HG02970 (cell line): ENCODE measurements at regions not wholly inside any gene's neighbourhood (a gene's known extent, or its start where the extent isn't known, plus 50 kb on each side); places are given as distances from the start of the nearest gene placed in this dataset.
"Not testable (repeated sequence)": the region's sequence is repeated elsewhere in the genome, so short reads cannot be mapped to it uniquely, and the experiment has no call there.

Experiments
- ATAC-seq: cut with Tn5 transposase; IDR thresholded peaks from one replicate; pipeline ENCODE4 v1.9.1; 2021; ENCODE audit warnings: mild to moderate bottlenecking, moderate library complexity, moderate number of reproducible peaks; ENCODE audit not compliant: unreplicated experiment, low FRiP score

DNA sequence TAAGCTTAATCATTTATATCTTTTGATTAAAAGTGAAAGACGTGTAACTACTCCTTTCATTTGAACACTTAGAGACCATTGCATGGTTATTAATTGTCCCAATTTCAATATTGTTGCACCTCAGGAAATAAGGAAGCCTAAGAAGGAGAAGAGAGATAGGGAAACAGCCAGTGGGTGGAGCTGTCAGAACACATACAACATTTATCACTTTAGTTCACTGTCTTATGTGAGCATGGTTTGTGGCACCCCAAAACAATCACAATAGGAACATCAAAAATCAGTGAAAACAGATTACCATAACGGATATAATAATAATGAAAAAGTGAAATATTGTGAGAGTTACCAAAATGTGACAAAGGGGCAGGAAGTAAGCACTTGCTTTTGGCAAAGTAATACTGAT is 689.9 kb downstream of the TTLL7 start:
- ATAC-seq = not testable (repeated sequence)

DNA sequence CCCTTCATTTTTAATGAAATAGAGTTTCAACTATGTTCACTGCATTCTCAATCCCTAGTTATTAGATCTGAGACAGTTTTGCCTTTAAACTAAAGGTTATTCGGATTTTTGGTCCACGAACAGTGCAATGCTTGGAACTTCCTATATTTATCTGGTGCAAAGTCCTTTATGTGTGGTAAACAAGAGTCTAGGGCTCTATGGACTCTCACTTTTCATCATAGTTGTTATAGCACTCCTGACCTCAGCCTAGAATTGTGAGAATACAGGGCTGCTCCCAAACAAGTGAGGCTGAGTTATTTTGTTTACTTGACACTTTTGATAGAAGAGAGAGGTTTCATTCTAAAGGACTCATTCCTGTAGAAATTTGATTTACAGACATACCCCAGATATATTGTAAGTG is 692.1 kb downstream of the TTLL7 start:
- not testable (repeated sequence) for ATAC-seq

DNA sequence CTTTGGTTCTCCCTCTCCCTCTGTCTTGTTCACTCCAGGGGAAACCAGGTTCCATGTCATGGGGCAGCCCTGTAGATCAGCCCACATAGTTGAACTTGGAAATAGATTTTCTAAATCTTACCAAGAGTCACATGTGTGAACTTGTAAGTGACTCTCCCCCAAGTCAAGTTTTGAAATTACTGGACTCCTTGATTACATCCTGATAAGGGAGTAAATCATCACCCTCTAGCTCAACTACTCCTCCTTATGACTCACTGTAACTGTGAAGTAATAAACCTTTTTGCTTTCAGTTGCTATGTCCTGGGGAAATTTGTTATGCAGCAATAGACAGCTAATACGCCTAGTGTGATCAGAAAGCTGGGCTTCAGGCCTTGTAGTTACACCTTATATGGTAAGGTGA is 703.3 kb downstream of the TTLL7 start:
- not testable (repeated sequence) for ATAC-seq

DNA sequence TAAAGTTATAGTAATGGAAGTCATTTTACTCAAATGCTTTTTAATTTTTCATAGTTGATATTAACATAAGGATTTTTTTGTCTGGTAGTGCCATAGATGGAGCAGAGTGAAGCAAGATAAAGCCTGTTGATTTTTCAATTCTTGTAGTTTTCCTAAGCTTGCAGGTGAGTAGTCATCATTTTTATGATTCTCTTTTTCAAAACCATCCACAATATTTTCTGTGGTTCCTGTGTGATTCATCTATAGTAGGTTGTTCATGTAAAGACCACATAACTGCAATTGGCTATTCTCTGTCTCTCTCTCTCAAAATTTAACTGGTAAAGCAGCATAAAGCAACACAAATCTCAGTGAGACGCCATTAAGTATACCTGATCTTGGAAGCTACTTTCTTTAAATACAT is 711.5 kb downstream of the TTLL7 start:
- not testable (repeated sequence) for ATAC-seq

DNA sequence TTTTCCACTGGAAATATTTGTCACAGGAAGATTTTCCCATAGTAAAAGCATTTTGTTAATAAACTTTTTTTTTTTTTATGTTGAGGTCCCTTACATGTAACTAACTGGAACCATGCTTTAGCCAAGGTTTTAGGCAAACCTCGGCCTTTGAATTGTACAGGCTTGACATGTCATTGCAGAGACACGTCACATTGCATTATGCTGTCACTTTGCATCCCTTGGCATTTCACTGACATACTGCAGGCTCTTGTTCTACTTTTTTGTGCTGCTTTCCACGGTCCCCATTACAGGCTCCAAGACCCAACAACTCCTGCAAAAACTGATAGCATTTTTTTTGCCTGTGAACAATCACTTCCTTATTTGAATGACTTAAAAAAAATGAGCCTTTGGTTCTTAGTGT is 724.3 kb downstream of the TTLL7 start:
- ATAC-seq = not testable (repeated sequence)

DNA sequence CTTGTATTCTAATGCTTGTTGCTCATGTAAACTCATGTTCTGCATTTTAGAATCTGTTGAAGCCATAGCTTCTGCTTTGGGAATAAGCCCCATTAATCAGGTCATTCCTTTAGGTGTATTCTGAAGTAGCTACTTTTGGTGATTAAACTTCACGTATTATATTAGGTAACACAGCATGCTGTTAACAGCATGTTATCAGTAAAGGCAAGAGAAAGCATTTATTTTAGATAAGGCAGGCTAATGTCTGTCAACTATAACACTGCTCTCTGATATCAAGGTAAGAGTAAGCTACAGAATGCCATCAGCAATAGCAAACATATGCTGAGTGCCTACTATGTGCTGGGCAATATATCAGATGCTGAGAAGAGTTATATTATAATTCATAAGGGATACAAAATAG is 726.4 kb downstream of the TTLL7 start:
- ATAC-seq = not testable (repeated sequence)

DNA sequence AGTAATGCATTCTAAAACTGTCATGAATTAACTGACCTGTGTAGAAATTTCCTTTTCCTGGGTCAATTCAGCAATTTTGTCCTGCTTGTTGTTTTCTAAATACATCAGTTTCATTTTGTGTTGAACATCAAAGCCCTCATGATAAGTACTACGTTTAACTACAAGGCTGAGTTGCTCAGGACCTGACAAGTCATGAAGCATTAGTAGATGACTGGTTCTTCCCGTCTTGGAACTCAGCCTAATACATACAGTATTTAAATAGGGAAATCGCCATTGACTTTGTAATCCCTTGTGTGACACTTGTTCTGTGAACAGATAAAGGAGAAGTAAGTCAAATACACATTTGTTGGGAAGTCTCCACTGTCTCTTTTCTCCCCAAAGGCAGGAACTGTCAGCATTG is 727.1 kb downstream of the TTLL7 start:
- ATAC-seq = not testable (repeated sequence)

DNA sequence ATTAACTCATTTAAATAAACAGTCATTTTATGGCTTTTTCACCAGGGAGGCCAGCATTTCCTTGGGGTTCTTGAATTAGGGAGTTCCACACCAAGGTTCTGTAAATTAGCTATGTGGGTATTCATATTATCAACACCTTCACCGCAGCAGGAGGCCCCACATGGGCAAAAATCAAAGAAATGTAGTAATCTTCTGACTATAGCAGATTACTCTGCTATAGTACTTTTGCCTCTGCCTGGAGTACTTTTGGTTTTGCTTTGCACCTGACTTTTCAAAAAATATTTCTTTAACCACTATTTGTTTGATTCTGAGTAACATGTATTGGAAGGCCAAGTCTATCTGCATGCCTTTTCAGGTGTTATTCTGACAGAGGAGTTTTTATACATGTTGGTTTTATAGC is 728.1 kb downstream of the TTLL7 start:
- ATAC-seq = not testable (repeated sequence)

DNA sequence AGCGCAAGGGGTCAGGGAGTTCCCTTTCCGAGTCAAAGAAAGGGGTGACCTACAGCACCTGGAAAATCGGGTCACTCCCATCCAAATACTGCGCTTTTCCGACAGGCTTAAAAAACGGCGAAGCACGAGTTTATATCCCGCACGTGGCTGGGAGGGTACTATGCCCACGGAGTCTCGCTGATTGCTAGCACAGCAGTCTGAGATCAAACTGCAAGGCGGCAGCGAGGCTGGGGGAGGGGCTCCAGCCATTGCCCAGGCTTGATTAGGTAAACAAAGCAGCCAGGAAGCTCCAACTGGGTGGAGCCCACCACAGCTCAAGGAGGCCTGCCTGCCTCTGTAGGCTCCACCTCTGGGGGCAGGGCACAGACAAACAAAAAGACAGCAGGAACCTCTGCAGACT is 735.1 kb downstream of the TTLL7 start:
- not testable (repeated sequence) for ATAC-seq

DNA sequence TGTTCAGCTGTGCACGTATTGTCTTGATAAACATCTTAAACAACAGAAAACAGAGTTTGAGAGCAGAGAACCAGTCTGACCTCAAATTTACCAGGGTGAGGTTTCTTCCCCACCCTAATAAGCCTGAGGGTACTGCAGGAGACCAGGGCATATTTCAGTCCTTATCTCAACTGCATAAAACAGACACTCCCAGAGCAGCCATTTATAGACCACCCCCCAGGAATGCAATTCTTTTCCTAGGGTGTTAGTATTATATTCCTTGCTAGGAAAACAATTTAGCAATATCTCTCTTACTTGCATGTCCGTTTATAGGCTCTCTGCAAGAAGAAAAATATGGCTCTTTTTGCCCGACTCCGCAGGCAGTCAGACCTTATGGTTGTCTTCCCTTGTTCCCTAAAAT is 747.2 kb downstream of the TTLL7 start:
- not testable (repeated sequence) for ATAC-seq

DNA sequence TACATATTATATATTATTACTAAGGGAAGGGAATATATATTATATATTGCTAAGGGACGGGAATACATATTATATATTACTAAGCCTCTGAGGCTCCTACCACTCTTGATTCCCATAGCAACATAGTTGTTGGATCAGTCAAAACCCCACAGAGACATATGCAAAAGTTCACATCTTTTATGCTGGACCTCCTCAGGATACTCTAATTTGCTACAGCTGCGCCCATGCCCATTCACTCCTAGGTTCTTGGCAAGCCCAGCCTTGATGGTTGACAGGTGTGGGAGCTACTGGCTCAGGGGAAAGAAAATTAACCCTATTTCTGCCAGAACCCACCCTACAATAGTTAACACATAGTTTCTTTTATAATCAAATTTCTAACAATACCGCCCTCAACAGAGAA is 752.2 kb downstream of the TTLL7 start:
- not testable (repeated sequence) for ATAC-seq

DNA sequence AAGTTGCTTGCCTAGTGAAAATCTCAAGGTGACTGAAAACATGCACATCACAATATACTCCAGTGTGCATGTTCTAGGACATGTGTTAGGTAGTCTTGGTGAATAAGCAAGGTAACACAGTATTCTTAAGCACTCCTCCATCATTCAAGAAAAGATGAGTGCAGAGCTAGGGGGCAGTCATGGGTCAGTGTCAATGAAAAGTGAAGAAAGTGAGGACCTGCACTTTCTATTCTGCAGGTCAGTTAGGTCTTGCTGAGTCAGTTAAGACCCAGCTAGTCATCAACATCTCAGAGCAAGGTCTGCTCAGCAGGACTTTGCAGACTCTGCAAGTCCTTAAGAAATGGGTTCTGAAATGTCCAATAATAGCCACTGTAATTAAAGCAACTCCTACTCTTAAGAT is 754.1 kb downstream of the TTLL7 start:
- not testable (repeated sequence) for ATAC-seq

DNA sequence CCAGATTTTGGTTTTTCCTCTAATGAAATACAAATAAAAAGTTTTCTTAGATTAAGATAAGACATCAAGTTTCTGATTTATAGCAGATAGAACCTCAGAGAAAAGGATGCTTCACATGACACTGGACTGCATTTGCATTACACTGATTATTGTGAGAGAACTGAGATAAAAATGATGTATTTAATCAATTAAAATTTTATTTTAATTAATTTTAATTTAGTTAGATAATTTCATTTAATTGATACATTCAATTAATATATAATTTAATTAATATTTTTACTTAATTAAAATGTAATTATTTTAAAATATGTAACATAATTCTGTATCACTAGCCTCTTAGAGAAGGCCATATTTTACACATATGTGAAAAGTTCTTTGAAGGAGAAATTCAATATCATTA is 759.4 kb downstream of the TTLL7 start:
- ATAC-seq = not testable (repeated sequence)

DNA sequence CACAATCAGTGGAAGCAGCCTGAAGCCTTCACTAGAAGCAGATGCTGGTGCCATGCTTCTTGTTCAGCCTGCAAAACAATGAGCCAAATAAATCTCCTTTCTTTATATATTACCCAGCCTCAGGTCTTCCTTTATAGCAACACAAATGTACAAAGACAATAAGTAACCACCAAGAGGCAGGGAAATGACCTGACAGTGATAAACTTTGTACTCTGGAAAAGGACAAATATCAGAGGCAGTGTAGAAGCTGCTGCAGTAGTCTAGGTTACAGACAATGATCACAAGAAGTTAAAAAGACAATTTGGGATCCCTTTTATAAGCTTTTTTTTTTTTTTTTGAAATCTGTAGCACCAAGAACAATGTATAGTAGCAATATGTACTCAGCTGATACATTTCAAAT is 760.3 kb downstream of the TTLL7 start:
- ATAC-seq = not testable (repeated sequence)

DNA sequence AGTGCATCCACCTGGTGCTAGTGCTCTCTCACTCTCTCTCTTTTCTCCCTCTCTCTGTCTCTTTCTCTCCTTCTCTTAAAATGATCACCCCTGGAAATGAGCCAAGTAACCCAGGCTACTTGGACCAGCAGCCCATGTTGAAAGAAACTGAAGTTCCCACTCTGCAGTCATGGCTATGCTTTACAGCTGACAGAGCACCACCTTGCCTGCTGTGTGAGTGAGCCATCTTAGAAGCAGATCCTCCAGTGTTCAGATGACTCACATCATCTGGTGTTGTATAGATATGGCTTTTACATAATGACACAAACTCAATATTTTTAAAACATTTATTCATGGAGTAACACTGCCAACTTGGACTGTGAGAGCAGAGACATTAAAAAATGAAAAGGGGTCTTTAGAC is 779.1 kb downstream of the TTLL7 start:
- not testable (repeated sequence) for ATAC-seq

DNA sequence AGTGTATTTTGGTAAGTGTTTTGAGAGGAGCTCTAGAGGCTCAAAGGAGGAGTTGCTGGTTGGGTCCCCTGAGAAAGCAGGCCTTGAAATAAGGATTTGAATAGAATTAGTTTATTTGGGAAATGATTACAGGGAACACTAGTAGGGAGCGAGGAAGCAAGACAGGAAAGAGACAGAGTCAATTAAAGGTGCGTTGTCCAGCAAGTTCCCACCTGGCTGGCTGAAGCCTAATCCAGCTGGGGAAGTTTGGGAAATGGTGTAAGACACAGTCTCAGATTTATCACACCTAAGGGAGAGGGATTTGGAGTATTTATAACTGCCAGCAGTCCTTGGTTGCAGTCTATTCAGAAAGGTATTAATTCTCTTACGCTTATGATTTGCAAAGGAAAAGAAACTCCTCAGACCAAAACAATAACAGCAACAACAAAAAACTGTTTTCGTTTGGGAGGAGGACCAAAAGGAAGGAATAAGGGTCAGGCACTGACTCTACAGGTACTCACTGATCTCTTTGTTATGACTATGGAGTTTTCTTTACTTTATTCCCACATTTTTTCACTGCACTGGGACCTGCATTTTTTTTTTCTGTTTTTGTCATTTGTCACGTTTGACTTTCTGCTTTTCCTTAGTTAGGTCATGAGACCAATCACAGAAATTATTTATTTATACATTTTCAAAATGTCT is 780.8 kb downstream of the TTLL7 start:
- ATAC-seq = not testable (repeated sequence)

DNA sequence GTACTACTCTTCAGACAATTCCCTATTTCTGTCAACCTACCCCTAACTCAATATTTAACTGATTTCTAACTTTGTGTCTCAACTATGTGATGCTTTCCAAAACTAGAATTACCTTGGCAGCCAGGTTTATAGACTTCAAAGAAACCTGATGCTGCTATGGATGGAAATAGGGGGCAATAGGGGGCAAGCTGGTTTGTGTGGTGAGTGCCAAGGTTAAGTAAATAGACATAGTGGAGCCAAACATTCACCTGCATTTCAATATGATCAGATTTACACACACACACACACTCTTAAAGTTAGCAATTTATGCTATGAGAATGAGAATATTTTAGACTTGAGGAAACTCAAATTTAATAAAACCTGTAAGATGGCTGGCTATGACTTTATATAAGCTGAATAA is 784.6 kb downstream of the TTLL7 start:
- not testable (repeated sequence) for ATAC-seq

DNA sequence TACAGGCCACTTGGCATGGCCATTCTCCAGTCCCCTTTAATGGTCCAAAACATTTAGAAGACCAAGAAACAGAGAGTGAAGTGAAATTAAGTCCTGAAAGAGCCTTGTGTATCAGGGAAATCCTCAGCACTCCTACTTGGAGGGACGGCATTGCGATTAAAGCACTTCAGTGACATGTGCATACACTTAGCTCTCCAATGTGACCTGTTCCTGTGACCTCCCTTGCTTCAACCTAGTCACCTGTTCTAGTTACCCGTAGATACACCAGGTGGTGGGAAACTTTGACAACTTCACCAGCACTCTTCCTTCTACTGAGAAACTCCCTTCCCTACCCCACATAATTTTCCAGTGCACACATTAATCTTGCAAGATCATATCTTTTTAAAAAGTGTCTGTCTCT is 785.3 kb downstream of the TTLL7 start:
- not testable (repeated sequence) for ATAC-seq

DNA sequence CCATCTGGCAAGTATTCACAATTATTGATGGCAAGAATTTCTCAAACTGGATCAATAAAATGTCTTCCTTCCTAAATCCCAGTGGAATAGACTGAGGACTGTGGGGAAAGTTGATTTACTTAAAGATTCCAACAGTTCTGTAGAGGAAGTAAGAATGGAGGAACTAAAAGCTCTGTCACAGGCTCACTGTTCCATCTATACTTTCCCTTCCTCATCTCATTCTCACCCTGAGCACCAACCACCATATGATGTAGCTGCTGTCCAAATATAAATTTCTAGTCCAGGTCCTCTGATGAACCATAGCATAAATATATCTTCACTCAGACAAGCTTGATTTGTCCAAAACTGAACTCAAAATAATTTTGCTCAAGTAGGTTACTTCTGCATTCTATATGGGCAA is 786.9 kb downstream of the TTLL7 start:
- not testable (repeated sequence) for ATAC-seq

DNA sequence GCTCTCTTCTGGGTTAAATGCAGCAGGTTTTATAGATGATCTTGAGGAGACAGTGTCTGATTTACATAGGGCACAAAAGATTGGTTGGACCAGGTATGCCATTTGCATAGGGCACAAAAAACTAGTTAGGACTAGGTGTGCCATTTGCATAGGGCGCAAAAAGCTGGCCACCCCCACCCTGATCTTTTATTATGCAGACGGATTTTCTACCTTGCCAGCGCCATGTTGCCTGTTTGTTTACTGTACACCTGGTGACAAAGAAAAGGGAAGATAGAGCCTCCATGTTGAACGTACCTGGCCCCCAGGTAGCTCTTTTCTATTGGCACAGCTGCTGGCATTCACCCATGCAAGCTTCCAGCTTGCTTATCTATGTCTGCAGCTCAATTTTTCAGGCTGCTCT is 790.4 kb downstream of the TTLL7 start:
- ATAC-seq = not testable (repeated sequence)

DNA sequence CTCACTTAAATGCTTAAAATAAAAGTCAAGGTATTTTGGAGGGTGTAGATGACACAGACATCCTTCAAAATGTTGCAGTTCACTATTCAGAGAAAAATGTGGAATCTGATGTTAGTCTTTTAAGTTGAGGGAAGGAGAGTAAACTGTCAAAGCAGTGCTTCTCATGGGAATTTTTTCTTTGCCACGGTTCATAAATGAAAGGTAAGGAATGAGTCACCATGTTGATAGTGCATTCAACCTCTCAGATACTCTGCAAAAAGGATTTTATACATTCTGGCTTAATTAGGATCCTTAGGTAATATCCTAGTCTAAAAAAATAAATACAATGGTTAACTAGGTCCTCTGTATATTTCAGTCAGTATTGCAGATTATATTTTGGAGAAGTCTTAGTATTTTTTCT is 804.3 kb downstream of the TTLL7 start:
- not testable (repeated sequence) for ATAC-seq

DNA sequence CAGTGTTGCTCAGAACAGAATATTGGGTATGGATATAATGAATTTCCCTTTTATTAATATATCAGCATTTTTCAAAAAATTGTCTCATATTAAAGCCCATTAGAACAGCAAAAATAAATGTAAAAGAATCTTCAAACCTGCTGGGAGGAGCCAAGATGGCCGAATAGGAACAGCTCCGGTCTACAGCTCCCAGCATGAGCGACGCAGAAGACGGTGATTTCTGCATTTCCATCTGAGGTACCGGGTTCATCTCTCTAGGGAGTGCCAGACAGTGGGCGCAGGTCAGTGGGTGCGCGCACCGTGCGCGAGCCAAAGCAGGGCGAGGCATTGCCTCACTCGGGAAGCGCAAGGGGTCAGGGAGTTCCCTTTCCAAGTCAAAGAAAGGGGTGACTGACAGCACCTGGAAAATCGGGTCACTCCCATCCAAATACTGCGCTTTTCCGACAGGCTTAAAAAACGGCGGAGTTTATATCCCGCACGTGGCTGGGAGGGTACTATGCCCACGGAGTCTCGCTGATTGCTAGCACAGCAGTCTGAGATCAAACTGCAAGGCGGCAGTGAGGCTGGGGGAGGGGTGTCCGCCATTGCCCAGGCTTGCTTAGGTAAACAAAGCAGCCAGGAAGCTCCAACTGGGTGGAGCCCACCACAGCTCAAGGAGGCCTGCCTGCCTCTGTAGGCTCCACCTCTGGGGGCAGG is 816.8 kb downstream of the TTLL7 start:
- not testable (repeated sequence) for ATAC-seq
